GM19372 (cell line): ENCODE measurements at regions not wholly inside any gene's neighbourhood (a gene's known extent, or its start where the extent isn't known, plus 50 kb on each side); places are given as distances from the start of the nearest gene placed in this dataset.
"Not testable (repeated sequence)": the region's sequence is repeated elsewhere in the genome, so short reads cannot be mapped to it uniquely, and the experiment has no call there.

Experiments used
- ATAC-seq: cut with Tn5 transposase; IDR thresholded peaks from one replicate; pipeline ENCODE4 v1.9.1; 2021; ENCODE audit warnings: mild to moderate bottlenecking, low read depth, moderate library complexity; ENCODE audit not compliant: unreplicated experiment

DNA sequence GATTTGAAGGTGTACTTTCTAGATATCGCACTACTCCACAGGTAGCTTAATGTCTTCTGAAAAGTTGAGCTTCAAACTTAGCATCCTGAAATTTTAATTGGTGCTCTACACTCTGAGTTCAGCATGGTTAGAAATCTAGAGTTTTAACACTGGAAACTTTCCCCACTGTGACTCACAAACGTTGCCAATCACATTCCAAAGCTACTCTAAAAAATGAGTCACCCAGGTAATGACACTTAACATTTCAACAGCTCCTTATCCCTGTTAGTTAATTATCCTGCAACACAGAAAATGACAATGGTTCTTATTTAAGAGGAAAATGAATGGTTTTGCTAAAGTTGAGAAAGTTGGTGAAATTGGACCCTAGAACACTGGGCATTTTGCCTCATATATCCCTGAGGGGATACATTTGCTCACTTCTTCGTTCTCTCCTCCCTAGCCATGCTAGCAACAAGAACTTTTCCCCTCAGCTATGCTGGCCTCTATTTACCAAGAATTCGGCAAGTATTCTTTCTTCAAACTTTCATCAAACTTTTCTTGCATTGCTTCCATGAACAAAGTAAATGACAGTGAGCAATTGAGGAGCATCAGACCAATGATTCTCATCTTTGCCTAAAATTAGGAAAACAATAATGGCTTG, 1024.1 kb upstream of the KLHL29 start:
- ATAC-seq = no peak

GRCh38 chr2:22361571-22361970, 1023.4 kb upstream of the KLHL29 start:
- no peak for ATAC-seq

- ATAC-seq = no peak
Observed at GRCh38 chr2:22375096-22375495, 1009.9 kb upstream of the KLHL29 start.

DNA sequence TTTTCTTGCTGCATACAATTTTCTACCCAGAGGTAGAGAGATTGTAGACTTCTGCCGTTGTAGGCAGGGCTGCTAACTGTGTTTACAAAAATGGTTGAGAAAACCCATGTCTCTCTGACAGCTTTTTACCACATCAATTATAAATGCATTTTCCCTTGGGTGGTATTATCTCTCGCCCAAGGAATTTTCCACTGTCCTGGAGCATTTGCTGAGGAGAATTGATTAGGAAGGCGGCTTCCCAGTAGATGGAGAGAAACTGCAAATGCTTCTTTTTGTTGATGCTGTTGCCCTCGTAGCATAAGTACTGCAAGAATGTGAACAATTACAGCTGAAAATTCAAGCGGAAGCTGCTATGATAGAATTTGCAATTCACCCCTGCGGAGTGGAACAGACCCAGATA, 1007.7 kb upstream of the KLHL29 start:
- no peak for ATAC-seq

GRCh38 chr2:22382479-22383169, 1002.4 kb upstream of the KLHL29 start:
- no peak for ATAC-seq

DNA sequence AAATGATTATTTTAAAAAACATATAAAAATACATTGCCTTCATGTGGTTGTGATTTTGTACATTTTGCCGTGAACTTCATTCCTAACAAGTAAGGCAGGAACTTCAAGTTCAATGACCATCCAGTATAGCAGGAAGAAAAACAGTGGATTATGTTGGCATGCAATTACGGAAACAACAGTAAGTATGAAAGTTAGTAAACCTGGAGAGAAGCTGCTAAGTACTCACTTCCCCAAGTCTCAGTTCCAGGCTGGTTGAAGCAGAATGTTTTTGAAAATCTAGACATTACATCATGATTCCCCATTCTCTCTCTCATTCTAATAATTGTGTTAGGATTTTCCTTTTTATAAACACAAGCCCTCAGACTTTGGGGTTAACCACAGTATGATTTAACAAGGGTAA, 987.1 kb upstream of the KLHL29 start:
- ATAC-seq = no peak

DNA sequence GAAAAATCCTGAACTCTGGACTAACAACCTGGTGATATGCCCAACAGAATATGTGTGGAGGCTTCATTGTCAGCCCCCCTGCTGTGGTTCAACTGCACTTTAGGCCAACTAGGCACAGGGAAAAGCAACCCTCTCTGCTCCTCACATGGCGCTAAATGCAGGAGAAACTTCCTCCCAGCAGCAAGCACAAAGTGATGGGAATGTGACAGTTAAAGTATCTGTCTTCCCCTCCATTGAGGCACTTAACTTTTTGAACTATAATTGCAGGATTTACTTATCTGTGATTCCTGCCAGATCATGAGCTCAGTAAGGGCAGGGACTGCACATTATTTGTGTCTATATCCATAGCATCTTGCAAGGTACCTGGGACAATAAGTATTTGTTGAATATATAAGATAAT, 981.2 kb upstream of the KLHL29 start:
- no peak for ATAC-seq

DNA sequence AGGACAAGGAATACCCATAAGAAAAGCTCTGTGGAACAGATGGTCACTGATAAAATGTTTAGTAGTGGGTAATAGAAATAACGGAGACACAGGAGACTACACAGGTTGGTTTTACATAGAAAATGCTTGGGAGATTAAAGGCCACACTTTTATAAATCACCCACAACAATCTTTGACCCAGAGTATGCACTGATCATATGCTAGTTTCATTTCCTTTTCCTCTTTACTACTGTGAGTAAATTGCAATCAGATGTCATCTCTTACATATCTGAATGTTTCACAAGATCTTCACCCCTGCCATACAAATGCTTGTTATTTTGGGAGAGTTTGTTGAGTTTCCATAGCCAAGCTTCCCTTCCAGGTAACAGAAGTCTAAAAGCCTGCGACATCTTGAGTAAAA, 978.4 kb upstream of the KLHL29 start:
- ATAC-seq = no peak

- ATAC-seq = no peak
Observed at GRCh38 chr2:22420076-22420475, 964.9 kb upstream of the KLHL29 start.

DNA sequence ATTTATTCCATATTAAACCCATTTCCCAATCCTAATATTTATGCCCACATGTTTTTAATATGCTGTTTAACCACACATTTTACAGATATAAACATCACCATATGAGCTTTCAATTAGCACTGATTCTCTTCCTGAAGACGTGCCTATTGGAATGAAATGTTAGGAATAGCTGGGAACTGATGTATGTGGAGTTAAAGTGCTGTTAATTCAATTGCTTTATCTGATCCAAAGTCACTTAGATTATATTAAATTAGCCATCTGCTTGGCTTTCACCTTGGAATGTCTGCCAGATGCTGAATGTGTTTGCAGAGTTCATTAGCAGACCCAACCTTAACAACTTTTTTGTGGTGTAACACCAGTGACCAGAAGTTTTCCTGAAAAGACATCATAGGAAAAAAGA, 942.9 kb upstream of the KLHL29 start:
- ATAC-seq = no peak

- ATAC-seq = no peak
Observed at GRCh38 chr2:22444281-22444680, 940.7 kb upstream of the KLHL29 start.

DNA sequence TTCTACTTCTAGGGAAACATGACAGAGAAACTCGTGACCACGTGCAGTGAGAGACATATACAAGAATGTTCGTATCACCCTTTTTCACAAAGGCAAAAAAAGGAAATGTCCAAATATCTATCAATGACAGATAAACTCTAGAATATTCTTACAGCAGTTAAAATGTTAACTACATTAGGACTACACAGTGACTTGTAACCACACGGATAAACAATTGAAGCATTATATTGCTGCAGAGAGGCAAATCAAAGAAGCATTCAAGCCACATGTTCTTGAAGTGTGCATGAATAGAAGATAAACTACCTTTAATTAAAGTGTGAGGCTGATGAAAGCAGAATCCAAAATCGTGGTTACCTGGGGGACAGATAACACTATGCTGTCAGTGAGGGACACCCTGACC, 935.3 kb upstream of the KLHL29 start:
- no peak for ATAC-seq

- ATAC-seq = no peak
Observed at GRCh38 chr2:22450831-22451230, 934.1 kb upstream of the KLHL29 start.

DNA sequence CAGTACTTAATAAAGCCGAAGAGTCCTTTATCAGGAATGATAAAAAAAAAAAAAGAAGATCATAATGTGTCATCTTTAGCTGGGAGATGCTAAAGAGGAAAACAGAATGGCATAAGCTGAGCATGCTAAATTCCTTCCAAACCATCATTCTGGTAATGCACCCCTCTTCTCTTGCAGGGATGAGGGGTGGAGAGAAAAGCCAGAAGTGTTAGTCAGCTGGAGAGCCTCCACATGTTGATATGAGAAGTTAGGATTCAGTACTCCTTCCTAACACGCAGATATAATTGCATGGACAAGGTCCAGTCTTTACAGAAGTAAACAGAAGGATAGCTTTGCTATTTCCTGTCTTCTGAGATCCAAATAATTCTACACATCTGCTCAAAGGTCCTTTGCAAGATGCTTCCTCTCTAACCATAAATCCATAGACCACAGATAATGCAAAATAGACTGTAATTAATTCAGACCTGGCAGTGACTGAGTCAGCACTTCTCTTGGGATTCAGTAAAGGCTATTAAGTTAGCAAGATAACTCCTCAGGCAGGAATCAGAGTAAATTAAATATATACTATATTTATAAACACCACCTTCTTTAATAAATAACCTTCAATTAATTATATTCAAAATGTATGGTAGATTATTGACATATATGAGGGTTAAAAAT, 930.0 kb upstream of the KLHL29 start:
- no peak for ATAC-seq

- no peak for ATAC-seq
Observed at GRCh38 chr2:22458440-22458839, 926.5 kb upstream of the KLHL29 start.

- not testable (repeated sequence) for ATAC-seq
Observed at GRCh38 chr2:22475103-22475502, 909.9 kb upstream of the KLHL29 start.

- ATAC-seq = no peak
Observed at GRCh38 chr2:22478329-22478728, 906.6 kb upstream of the KLHL29 start.

DNA sequence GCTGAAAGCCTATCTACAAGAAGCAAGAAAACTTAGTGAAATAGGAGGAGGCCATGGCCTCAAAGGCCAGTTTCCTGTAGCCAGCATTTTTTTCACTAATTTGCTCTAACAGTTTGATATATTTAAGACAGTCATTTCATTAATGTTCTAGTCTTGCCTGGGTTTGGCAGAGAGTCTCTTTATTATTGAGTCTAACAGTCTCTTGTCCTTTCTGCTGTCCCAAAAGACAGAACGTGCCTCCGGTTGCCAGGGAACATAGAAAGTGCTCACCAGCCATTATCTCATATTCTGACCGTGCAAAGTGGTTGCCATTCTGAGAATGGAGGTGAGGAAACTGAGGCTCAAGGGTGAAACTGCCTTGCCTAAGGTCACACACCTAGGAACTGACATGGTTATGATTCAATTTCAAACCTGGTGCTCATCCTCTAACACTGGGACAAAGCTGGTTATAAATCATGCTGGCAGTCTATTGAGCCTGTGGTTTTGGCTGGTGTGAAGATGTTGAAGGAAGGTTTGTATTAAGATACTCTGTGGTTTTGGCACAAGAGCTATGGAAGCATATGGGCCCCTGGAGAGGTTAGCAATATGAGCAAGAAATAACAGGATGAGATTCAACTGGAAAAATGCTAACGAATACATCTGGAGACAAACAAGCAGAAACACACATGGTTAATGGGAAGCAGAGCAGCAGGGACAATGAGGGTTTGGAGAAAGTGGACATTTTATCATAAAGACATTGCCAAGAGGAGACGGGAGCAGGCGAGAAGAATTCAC, 903.3 kb upstream of the KLHL29 start:
- ATAC-seq = no peak

GRCh38 chr2:22483036-22483435, 901.9 kb upstream of the KLHL29 start:
- no peak for ATAC-seq

DNA sequence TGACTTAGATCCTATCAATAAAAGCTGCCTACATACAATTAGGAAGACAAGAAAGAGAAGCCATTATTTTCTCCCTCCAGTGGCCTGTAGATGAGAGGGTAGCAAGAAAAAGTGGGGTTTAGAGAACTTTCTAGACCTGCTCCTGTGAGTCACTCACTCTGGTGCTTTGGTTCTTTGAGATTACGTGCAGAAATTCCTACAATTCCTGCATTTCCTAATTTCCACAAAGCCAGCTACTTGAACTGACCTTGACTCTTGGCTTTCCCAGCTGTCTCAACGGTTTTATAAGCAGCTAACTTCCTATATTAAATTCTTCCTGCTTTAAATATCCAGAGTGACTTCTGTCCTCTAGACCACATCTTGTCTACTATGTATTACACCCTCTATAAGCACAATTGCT, 899.5 kb upstream of the KLHL29 start:
- no peak for ATAC-seq

- ATAC-seq = no peak
Observed at GRCh38 chr2:22486343-22486742, 898.6 kb upstream of the KLHL29 start.
